ENCODE measurements at regions not wholly inside any gene's neighbourhood (a gene's known extent, or its start where the extent isn't known, plus 50 kb on each side); places are given as distances from the start of the nearest gene placed in this dataset.

- no peak for TF ChIP-seq ZGPAT (CRISPR knock-in tag; IDR thresholded peaks at IDR 0.05)
- TF ChIP-seq CSRNP2 (CRISPR knock-in tag; conservative IDR thresholded peaks at IDR 0.05; ENCODE audit: low read depth): no peak
Observed at GRCh38 chr3:124144035-124144814, 152.3 kb upstream of the ROPN1 start (continued).

GRCh38 chr3:124147429-124147828 is 155.5 kb upstream of the ROPN1 start:
- ATAC-seq (no peak), FAIRE-seq (no peak), DNase-seq (ENCODE audit: low spot score) (no peak)
- intact Hi-C loops (cut with micrococcal nuclease; ENCODE audit: unreplicated experiment) (no loop called here), in situ Hi-C loops (cut with HindIII; ENCODE audit: extremely low pct_ligation_motif_present, low pct_unique_long_range_greater_than_20kb) (no loop called here)
- ChIA-PET POLR2A (no interaction called here), CTCF (ENCODE audit: low intra/inter-chr PET ratio, low total read pairs) (no interaction called here)
- no peak overlapping the region for H3K4me3 ChIP-seq (replicated peaks in 1 of 3; ENCODE audit: insufficient read depth in 1 of 3, low read depth in 2 of 3, low read length in 3 of 3)
- H3K9ac ChIP-seq (ENCODE audit: insufficient read depth, low read depth, low read length): no peak overlapping the region
- no peaks in the 10 kb centered on the region for H3K79me2 ChIP-seq (ENCODE audit: insufficient read depth, low read length)
- H3K36me3 ChIP-seq (replicated peaks in 1 of 2; ENCODE audit: control insufficient read depth in 1 of 2, insufficient read depth in 2 of 2, low read length in 2 of 2): no peaks in the 10 kb centered on the region
- H2AFZ ChIP-seq (ENCODE audit: low read length): no peak overlapping the region
- BruUV-seq (replicated peaks): no TSS peak
- H3K27ac ChIP-seq (ENCODE audit: extremely low read length, insufficient read depth, low read length): no peak overlapping the region
- H3K9me3 ChIP-seq (ENCODE audit: low read length): no peaks in the 10 kb centered on the region
- no peaks in the 10 kb centered on the region for H3K27me3 ChIP-seq (ENCODE audit: control insufficient read depth in 1 of 2, insufficient read depth in 2 of 2, low read length in 2 of 2)
- H4K20me1 ChIP-seq (ENCODE audit: insufficient read depth, low read length): no peaks in the 10 kb centered on the region
- no peaks in the 10 kb centered on the region for H3K4me1 ChIP-seq (ENCODE audit: insufficient read depth, low read length)
- H3K4me2 ChIP-seq (ENCODE audit: low read depth, low read length): no peak overlapping the region
- TF ChIP-seq ZNF574 (CRISPR knock-in tag; IDR thresholded peaks at IDR 0.05) (no peak), ZNF496 (CRISPR knock-in tag; IDR thresholded peaks at IDR 0.05; ENCODE audit: insufficient replicate concordance) (no peak), ARID3A (IDR thresholded peaks at IDR 0.05; ENCODE audit: low read depth, low read length) (no peak), REXO4 (CRISPR knock-in tag; IDR thresholded peaks at IDR 0.05; ENCODE audit: borderline replicate concordance) (no peak), CREB3 (CRISPR knock-in tag; IDR thresholded peaks at IDR 0.05) (no peak), TAF1 (CRISPR knock-in tag; IDR thresholded peaks at IDR 0.05) (no peak), JUNB (CRISPR knock-in tag; IDR thresholded peaks at IDR 0.05; ENCODE audit: borderline replicate concordance) (no peak), ZNF816 (CRISPR knock-in tag; IDR thresholded peaks at IDR 0.05; ENCODE audit: borderline replicate concordance) (no peak)

Measured in HepG2 (cell line).